C4-2B (cell line): ENCODE measurements at regions not wholly inside any gene's neighbourhood (a gene's known extent, or its start where the extent isn't known, plus 50 kb on each side); places are given as distances from the start of the nearest gene placed in this dataset.

ENCODE experiments used
- H3K27ac ChIP-seq: fragments of 450-650 bp; 2 replicates; pipeline ENCODE4 v1.5.1; 2017
- ZFX ChIP-seq: fragments of 450-650 bp; IDR thresholded peaks from 2 replicates; pipeline ENCODE4 v1.6.1; 2017
- TF ChIP-seq, protein P1 (sequence below): fragments of 450-650 bp; conservative IDR thresholded peaks from 2 replicates; pipeline ENCODE4 v1.5.1; 2017; ENCODE audit warnings: mild to moderate bottlenecking

DNA sequence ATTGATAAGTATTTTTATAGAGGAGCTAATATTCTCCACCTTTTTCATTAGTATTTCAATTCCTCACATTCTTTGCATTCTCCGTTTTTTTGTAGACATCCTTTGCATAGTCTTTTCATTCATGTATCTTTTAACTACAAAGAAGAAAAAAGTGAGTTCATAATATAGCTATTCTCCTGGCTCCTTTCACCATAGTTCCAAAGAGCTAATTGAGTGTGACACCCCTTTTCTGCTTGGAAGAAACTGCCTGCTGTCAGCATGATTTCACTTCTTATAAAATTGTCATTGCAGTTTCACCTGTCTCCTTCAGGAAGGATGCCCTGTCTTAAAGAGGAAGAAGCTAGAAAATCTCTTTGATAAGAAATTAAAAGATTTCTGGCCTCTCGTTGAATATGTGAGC is 991.1 kb downstream of the KCNT2 start:
- H3K27ac ChIP-seq: no peak overlapping the region
- TF ChIP-seq, protein P1, sequence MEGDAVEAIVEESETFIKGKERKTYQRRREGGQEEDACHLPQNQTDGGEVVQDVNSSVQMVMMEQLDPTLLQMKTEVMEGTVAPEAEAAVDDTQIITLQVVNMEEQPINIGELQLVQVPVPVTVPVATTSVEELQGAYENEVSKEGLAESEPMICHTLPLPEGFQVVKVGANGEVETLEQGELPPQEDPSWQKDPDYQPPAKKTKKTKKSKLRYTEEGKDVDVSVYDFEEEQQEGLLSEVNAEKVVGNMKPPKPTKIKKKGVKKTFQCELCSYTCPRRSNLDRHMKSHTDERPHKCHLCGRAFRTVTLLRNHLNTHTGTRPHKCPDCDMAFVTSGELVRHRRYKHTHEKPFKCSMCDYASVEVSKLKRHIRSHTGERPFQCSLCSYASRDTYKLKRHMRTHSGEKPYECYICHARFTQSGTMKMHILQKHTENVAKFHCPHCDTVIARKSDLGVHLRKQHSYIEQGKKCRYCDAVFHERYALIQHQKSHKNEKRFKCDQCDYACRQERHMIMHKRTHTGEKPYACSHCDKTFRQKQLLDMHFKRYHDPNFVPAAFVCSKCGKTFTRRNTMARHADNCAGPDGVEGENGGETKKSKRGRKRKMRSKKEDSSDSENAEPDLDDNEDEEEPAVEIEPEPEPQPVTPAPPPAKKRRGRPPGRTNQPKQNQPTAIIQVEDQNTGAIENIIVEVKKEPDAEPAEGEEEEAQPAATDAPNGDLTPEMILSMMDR: no peak
- no peak for TF ChIP-seq ZFX

DNA sequence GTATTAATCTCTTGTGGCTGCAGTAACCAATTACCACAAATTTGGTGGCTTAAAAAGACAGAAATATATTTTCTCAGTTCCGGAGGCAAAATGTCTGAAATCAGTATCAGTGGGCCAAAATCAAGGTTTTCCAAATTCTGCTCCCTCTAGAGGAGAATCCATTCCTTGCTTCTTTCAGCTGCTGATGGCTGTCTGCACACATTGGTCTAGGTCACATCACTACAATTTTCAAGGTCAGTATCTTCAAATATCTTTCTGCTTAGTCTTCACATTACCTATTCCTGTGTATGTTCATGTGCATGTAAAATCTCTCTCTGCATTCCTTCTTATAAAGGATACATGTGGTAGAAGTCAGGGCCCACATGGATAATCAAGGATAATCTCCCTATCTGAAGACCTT is 999.4 kb downstream of the KCNT2 start:
- no peak overlapping the region for H3K27ac ChIP-seq
- TF ChIP-seq, protein P1: peak; percentile 39
- TF ChIP-seq ZFX: no peak

DNA sequence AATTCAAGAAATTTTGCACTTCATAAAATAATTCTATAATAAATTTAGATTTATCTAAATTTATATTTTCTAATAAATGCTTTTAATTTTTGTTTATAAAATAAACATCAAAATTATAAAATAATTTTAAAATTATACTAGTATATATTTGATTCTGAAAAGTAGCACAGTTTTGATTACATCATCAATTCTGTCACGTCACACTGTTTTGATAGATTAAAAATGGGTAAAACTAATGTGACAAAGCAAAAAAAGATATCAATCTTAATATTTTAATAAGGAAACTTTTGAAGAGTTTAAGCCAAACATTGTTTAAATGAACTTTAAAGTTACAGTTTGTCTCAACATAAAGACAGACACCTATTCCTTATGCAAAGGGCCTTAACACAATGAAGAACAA is 1001.8 kb downstream of the KCNT2 start:
- TF ChIP-seq ZFX: no peak
- TF ChIP-seq, protein P1: no peak
- H3K27ac ChIP-seq: no peak overlapping the region

DNA sequence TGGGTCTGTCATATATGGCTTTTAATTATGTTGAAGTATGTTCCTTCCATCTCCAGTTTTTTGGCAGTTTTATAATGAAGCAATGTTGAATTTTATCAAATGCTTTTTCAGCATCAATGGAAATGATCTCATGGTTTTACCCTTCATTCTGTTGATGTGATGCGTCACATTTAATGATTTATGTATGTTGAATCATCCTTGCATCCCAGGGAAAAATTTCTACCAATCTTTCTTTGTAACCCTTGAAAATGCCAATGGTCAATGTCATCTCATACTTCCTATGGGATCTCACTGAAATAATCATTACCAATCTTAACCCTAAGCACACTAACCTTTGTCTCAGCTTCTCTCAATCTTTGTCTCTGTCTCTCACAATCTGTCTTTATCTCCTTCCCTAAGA is 1004.0 kb downstream of the KCNT2 start:
- TF ChIP-seq, protein P1: no peak
- TF ChIP-seq ZFX: no peak
- no peak overlapping the region for H3K27ac ChIP-seq

DNA sequence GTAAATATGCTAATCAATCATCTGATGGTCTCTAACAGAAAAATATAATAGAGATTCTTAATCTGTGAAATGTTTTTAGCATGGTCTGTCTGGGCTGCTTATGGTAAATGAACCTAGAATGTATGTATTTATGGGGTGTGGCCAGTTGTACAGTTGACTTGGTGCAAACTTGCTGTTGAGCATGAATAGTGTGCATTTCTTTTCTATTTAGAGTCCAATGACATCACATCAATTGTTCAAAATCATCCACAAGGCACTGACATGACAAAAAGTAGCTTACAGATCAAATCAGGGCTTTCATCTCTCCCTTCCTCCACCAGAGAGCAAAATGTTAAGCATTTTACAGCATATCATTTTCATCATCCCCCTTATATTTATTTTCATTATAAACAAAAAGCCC is 1010.3 kb downstream of the KCNT2 start:
- no peak overlapping the region for H3K27ac ChIP-seq
- TF ChIP-seq, protein P1: no peak
- TF ChIP-seq ZFX: no peak

DNA sequence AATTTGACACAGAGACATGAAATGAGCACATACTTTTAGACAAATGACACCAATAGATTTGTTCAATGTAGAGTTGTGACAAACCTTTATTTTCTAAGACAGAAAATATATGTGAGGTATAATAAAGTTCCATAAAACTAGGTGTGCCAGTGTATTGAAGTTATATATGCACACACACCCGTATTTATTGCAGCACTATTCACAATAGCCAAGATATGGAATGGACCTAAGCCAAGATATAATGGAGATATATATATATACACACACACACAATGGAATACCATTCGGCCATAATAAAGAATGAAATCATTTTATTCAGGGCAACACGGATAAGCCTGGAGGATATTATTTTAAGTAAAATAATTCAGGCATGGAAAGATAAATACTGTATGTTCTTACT is 1013.5 kb downstream of the KCNT2 start:
- TF ChIP-seq, protein P1: no peak
- no peak for TF ChIP-seq ZFX

DNA sequence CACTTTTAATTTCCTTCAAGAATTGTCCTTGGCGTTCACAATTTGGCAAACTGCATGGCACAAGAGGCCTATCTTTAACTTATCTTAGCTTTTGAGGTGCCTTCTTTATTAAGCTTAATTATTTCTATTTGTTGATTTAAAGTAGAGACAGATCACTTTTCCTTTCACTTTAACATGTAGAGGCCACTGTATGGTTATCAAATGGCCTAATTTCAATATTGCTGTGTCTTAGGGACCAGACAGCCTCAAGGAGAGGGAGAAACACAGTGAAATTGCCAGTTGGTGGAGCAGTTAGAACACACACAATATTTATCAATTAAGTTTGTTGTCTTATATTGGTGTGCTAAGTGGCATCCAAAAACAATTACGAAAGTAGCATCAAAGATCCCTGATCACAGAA is 1013.9 kb downstream of the KCNT2 start:
- no peak overlapping the region for H3K27ac ChIP-seq
- TF ChIP-seq, protein P1: no peak
- TF ChIP-seq ZFX: no peak

More for the DNA sequence above, 1013.5 kb downstream of the KCNT2 start:
- no peak overlapping the region for H3K27ac ChIP-seq
